HG02642 (cell line): ENCODE measurements at regions not wholly inside any gene's neighbourhood (a gene's known extent, or its start where the extent isn't known, plus 50 kb on each side); places are given as distances from the start of the nearest gene placed in this dataset.
"Not testable (repeated sequence)": the region's sequence is repeated elsewhere in the genome, so short reads cannot be mapped to it uniquely, and the experiment has no call there.

Source experiments
- ATAC-seq: cut with Tn5 transposase; IDR thresholded peaks from one replicate; pipeline ENCODE4 v1.9.1; 2021; ENCODE audit warnings: mild to moderate bottlenecking; ENCODE audit not compliant: unreplicated experiment, poor library complexity

DNA sequence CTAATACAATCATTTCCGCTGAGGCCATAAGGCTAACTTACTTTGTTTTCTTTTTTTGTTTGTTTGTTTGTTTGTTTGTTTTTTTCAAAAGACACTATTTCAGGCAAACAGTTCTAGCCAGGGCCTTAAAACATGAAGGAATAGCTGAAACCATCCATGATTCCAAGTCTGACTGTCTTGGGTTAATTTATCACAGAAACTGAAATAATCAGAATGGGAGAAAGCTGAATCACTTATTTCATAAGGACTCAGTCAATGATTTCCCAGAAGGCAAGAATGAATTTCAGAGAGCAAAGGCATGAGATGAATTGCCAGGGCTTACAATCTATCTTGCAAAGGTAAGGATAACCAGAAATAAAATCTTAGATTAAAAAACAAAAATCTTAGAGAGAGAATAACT lies 1315.1 kb downstream of the SUCLG1 start:
- ATAC-seq, result no peak

DNA sequence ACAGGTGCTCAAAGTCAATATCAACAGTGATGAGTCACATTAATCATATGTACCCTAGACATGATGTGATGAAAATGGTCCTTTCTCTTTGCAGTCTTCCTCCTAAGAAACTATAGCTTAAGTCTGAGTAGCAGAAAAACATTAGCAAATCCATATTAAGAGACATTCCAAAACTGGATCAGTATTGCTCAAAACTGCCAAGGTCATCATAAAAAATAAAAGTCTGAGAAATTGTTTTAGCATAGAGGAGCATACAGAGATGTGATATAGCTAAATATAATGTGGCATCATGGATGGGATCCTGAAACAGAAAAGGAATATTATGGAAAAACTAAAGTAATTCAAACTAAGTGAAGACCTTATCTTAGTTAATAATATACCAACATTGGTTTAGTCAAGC lies 1316.1 kb downstream of the SUCLG1 start:
- ATAC-seq, result no peak

DNA sequence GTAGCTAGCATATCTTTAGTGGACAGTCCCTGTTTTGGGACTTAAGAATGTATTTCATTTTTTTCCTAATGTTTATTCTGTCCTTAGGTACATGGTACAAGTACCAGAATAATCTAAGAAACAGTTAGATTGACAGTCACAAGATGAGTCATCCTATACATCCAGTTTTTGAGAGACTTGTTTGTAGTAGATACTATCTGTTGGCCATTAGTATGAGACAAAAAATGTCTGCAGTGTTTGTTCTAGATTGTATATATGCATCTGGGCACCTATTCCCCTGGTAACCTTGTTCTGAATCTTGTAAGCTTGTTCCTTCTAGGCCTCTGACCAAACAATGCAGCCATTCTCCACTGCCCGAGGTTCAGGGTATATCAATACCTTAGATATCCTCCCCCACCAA lies 1343.5 kb downstream of the SUCLG1 start:
- ATAC-seq, result no peak

DNA sequence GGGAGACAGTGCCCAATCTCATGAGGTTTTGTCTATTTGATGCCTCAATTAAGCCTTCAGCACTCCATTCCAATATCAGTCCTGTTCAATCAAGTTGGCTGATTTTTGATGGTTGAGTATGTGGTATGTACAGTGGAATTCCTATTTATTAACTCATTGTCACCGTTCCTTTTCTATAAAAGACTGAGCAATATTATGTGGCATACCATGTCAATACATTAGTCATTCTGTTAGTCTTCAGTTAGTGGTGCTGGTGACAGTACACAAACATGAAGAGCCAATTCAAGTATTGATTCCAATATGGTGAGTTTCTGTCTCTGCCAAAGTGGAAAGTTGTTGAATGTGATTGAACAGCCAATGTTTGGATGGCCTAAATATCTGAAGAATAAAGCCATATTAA lies 1343.9 kb downstream of the SUCLG1 start:
- ATAC-seq, result no peak

DNA sequence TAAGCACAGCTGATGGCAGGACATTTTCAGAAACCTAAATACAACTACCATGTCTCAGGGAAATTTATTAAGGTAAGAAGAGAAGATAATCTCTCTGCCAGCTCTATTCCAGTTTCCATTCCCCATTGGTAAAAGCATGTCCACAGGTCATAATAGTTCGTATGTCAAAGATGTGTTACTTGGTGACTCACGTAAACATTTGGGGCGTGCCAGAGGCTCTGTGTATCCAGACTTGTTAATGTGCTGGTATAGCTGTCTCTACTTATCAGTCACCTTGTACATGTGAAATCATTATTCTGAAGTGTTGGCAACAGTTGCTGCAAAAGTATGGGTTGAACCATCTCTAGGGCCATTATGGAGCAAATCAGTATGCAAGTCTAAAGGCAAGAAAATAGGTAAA lies 1345.1 kb downstream of the SUCLG1 start:
- ATAC-seq, result no peak

DNA sequence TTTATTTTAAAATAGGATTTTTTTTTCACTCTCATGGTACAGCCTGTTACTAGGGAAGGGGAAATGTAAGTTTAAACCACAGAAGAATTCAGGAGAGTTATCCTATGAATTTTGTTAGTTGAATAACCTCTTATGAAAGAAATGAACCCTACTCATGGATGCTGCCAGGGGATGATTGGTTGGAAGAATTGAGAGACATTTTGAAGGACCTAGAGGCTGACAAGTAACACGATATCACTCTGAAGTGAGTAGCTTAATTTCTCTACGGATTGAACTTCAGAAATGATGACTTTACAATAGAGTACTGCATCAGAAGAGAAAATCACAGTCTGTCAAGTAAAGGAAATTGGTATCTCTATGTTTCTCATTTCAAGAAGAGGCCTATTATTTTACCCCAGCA lies 1346.2 kb downstream of the SUCLG1 start:
- ATAC-seq, result no peak

DNA sequence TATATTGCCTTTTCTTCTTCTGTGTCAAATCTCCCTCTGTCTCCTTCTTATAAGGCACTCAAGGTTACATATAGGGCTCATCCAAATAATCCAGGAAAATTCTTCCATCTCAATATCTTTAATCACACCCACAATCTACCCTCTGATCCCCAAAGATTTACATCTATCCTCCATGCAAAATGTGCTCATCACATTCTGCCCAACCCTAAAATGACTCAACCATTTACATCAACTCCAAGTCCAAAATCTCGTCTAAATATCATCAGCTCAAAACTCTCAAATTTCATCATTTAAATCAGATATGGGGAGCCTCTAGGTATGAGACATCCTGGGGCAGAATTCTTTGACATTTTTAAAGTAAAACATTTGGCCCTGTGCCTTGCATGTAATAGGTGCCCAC lies 1349.8 kb downstream of the SUCLG1 start:
- ATAC-seq, result no peak

DNA sequence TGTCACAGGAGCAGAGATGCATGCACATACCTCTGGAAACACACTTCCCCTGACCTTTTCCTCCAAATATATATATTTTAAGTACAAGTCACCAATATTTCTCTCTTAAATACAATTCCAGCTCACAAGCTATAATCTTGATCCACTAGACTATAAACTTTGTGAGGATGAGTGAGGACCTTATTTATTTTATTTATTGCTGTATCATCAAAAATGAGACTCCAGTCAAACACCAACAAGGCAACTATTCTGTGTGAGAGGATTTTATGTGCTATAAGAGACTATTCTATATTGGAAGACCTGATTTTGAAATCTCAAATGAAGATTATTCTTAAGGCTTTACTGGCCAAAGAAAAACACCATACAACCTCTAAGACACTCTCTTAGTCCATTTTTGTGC lies 1352.2 kb downstream of the SUCLG1 start:
- no peak for ATAC-seq

DNA sequence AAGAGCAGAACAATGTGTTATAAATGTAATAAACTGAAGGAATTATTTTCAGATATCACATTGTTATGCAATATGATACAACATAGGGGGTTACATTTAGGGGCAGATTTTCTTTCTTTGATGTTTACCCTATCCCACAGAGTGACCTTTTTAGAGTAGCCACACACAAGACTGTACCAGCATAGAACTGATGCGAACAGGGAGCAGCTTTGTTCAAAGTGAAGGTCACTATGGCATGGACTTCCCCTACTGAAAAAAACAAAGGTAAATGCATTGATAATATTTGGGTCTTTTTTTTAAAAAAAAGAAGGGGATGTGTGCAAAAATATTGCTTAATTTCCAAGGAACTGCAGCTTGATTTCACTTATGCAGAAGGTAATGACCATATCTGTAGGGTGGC lies 1354.9 kb downstream of the SUCLG1 start:
- no peak for ATAC-seq

DNA sequence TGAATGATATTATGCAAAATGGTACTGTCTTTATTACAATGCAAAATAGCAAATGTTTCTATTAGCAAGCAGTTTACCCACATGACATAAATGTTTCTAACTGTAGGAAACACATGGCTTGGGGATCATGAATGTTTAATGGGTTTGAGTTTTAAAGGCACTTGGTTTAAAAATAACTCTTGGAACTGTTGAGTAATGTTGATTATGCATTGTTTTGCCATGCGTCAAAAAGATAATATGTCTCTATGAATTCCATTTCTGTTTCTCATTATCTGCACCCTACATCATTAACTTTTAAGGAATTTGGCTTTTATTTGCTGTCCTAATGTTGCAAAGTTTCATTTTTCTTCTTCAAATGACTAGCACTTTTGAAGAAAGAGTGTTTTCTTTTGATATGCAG lies 1355.5 kb downstream of the SUCLG1 start:
- no peak for ATAC-seq

DNA sequence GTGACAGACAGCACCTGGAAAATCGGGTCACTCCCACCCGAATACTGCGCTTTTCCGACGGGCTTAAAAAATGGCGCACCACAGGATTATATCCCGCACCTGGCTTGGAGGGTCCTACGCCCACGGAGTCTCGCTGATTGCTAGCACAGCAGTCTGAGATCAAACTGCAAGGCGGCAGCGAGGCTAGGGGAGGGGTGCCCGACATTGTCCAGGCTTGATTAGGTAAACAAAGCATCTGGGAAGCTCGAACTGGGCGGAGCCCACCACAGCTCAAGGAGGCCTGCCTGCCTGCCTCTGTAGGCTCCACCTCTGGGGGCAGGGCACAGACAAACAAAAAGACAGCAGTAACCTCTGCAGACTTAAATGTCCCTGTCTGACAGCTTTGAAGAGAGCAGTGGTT lies 1370.0 kb downstream of the SUCLG1 start:
- ATAC-seq, result not testable (repeated sequence)

DNA sequence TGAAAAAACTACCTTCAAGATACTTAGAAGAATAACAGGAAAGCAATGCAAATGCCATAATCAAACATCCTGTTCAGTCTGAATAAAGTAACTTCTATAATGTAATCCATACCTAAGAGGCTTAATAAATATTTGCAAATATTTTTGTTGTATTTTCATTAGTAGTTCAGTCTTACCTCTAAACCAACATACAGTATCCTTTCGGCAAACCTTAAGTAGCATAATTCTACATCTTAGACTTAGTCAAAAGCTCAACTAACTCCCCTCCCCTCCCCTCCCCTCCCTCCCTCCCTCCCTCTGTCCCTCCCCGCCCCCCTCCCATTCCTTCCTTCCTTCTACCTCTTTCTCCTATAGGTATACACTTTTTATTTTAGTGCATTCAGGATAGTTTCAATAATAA lies 1373.2 kb downstream of the SUCLG1 start:
- no peak for ATAC-seq

DNA sequence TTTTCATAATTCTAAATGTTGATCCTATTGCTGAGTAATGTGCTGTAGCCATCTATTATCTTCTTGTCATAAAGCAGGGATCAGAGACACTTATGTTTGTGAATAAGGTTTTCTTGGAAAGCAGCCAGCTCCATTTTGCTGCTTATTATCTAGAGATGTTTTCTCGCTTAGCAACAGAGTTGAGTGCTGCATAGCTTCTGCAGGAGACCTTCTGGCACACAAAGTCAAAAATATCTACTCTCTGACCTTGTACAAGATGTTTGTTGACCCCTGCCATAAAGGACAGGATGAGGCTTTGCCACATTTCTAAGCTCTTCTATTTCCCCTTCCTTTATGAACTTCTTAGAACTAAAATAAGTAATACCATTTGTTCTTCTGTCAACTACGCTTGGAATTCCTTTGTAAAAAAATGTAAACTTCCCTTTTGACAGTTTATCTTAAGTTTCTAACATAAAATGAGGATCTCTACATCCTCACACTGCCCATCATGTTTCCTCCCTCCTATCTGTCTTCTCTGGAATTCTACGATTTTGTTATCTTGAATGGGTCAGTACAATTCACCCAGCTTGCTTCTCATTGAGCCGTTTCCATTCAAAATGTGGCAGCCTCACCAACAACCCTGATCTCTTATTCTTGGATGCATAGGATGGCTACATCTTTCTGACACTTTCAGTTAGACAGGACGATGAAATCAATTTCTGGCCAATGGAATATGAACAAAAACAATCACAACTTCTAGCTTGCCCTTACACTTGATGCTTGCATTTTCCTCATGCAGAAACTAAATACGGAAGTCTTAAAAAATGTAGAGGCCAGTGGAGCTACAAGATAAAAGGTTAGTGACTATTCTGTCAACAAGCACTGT lies 1377.0 kb downstream of the SUCLG1 start:
- ATAC-seq, result no peak

DNA sequence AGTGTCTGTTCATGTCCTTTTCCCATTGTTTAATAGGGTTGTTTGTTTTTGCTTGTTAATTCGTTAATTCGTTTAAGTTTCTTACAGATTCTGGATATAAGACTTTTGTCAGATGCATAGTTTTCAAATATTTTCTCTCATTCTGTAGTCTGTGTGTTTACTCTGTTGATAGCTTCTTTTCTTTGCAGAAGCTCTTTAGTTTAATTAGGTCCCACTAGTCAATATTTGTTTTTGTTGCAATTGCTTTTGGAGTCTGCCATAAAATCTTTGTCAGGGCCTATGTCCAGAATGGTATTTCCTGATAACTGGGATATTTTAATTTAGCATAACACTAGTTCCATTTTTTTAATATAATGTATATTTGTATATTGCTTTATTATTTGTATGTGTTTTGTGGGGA lies 1380.1 kb downstream of the SUCLG1 start:
- no peak for ATAC-seq

DNA sequence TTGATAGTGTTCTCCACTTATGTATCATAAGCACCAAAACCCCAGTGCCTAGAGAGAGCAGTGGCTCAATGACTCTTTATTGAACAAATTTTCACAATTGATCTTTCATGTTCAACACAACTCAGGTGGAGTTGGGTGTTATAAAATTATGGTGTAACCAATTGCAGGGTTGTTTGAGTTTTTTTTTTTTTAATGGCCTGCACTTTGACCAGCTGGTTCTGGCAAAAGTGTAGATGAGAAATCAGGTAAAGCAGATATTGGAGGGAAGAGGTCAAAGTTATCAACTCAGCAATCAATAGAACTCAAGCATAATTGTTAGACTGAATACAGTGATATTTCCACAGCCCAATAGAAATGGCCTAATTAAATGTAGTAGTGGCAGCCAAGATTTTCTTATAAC lies 1386.3 kb downstream of the SUCLG1 start:
- ATAC-seq, result no peak

DNA sequence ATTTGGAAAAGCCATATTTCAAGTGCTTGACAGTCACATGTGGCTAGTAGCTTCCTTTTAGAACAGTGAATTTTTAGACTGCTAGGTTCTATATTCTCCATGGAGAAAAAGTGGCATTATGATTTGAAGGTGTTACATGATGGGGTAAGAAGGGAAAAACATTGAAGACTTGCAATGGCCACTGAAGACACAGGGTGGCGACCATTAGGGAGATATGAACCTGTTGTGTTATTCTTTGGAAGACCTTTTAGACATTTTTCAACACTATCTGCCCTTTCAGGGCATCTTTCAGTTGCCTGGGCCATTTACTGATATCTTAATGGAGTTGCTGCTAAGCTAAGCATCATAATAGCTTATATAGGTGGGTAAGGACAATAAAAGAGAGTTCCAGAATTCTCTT lies 1387.2 kb downstream of the SUCLG1 start:
- ATAC-seq, result no peak

DNA sequence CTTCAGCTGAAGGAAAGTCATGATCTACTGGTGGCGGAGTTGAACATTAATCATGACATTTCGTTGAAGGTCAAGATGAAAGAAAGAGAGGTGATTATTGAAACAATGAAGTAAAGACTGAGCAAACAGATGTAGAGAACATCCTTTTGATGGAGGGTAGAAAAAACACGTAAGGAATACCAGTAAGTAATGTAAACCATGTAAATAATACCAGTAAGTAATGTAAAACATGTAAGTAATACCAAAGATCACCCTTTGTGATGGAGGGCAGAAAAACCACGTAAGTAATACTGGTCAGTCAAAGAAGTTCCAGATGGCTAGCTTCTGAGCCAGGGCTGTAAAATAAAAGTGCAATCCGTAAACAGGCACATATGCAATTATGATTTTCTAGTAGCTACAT lies 1387.7 kb downstream of the SUCLG1 start:
- ATAC-seq, result no peak

DNA sequence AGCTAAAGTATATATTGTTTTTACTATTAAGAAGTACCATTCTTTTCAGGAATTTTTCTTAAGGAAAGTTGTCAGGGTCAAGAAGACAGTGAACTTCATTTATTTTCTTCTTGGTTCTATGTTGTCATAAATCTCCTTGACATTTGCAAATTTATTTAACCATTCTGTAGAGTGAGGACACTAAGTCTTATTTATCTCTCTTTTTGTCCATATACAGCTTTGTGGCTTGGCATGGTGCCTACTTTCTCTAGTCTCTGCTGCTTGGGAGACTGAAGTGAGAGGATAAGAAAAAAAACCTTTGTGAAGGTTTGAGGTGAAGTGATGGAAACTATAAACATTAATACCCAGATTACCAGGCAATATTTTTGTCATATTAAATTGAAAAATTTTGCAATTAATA lies 1389.4 kb downstream of the SUCLG1 start:
- no peak for ATAC-seq

DNA sequence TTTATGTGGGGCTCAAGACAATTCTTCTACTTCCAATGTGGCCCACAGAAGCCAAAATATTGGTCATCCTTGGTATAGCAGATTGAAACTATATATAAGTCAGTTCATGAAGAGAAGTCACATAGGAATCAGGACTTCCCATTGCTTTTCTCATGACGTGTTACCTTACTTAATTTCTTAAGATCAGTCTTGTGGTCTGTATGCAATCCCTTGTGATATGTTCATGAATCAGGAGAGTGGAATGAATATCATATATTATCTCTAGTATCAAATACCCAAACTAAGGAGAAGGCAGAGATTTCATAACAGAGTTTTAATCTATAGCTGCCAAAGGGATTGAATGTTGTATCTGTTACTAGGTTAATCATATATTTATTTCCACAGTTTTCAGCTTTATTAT lies 1390.4 kb downstream of the SUCLG1 start:
- no peak for ATAC-seq

DNA sequence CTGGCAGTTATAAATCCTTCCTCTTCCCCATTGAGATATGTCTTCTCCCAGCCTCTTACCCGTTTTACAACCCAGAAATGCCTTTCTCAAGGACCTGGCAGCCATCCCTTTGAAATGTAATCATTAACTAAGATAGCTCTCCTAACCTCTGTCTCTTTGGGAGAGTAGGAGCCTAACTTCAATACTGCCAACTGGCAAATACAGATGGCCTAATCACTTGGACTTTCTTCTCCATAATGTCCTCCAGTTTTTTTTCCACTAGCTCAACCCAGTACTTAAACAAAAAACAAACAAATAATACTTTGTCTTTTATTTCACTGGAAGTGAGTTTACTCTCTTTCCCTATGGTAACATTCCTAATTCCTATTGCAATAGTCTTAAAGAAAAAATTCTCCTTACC lies 1391.1 kb downstream of the SUCLG1 start:
- no peak for ATAC-seq

DNA sequence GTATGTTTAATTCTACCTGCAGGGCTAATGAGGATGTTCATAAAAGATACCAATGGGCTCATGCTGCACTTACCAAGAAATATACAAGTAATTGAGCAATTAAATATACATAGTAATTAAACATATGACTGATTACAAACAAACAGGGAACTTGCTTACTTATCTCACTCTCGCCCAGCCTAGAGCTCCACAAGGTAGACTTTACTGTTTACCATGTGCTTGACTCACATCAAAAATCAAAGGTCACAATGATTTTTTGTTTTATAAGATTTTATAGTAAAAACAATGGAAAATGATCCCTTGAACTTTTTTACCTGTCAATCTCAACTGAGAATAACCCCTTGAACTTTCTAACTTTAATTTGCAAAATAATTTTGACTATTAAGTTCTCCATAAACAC lies 1395.1 kb downstream of the SUCLG1 start:
- ATAC-seq, result no peak

DNA sequence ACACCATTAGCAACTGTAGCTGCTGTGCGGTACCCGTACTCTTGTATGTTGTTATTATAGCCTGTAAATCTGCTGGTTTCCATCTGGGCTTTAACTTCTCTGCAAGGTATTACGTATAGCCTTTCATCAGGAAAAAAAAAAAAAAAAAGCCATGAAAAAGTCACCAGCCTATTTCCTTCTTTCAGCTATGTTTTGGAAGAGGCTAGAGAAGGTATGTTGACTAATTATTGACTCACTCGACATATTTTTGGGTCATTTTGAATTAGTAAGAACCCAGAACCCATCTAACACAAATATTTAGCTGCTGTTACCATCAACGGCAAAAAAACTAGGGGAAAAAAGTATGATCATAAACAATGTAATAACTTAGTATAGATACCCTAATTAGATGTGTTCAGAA lies 1395.6 kb downstream of the SUCLG1 start:
- ATAC-seq, result no peak

DNA sequence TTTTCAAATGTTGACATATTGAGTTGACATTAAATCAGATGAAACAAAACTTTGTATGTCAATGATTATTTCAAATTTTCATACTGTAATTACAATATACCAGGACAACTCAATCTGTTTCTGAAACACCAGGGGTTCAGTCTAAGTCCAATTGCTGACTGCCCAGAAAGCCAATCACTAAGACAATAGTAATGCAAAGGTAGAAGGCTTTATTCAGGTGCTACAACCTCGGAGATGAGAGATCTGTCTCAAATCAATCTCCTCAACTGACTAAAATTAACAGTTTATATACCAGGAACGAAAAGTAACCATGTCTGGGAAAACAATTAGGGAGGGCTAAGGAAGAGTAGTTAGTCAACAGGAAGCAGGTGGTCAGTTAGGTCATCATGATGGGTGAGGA lies 1400.4 kb downstream of the SUCLG1 start:
- ATAC-seq, result no peak
